Choroid plexus epithelial cell (primary cell): ENCODE measurements at regions not wholly inside any gene's neighbourhood (a gene's known extent, or its start where the extent isn't known, plus 50 kb on each side); places are given as distances from the start of the nearest gene placed in this dataset.
"Not testable (repeated sequence)": the region's sequence is repeated elsewhere in the genome, so short reads cannot be mapped to it uniquely, and the experiment has no call there.

ENCODE experiments used
- DNase-seq: peaks from one replicate; pipeline ENCODE4 v3.0.0-alpha.2; 2010; ENCODE audit warnings: low read depth
- H3K4me3 ChIP-seq: 2 replicates; pipeline ENCODE4 v1.5.1; 2011; ENCODE audit warnings: low read depth, mild to moderate bottlenecking, control low read depth, low read length, moderate library complexity
- CTCF ChIP-seq: conservative IDR thresholded peaks from 2 replicates; pipeline ENCODE4 v1.5.1; 2011; ENCODE audit warnings: low read depth, mild to moderate bottlenecking, control low read depth, inconsistent platforms, low read length, moderate library complexity

- peak overlapping the region; percentile 73 for H3K4me3 ChIP-seq
- not testable (repeated sequence) for DNase-seq
Measured at GRCh38 chr17:30709561-30710275, 114.8 kb downstream of the CRLF3 start.

DNA sequence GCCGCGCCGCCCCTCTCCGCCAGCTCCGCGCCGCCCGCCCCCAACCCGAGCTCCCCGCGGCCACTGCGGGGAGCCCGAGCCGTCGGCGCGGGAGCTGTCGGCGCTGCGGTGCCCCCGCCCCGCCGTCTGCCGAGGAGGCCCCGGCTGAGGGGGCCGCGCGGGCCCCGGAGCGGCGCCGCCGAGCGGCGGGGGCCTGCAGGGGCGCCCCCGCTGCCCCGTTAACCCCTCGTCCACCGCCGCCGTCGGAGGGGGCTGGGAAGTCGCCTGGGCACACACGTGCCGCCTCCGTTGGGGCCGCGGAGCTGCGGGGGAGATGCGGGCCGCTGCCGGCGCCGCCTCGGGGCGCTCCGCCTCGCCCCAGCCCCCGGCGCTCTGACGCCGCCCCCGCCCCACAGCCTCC is 115.4 kb downstream of the CRLF3 start:
- peak overlapping the region; percentile 73 for H3K4me3 ChIP-seq
- not testable (repeated sequence) for DNase-seq

- DNase-seq, result peak; percentile 96
- H3K4me3 ChIP-seq, result peak overlapping the region; percentile 73
Measured at GRCh38 chr17:30708241-30709078, 116.0 kb downstream of the CRLF3 start.

- peak overlapping the region; percentile 73 for H3K4me3 ChIP-seq
- DNase-seq, result peak; percentile 68
Measured at GRCh38 chr17:30707724-30708240, 116.7 kb downstream of the CRLF3 start.

- not testable (repeated sequence) for DNase-seq, H3K4me3 ChIP-seq
Measured at GRCh38 chr17:30706461-30707335, 117.8 kb downstream of the CRLF3 start.

GRCh38 chr17:30706004-30706403 is 118.5 kb downstream of the CRLF3 start:
- DNase-seq, result not testable (repeated sequence)
- H3K4me3 ChIP-seq, result peak overlapping the region; percentile 7

GRCh38 chr17:30701498-30701989 is 122.9 kb downstream of the CRLF3 start:
- TF ChIP-seq CTCF, result no peak
- no peak overlapping the region for H3K4me3 ChIP-seq
- DNase-seq, result no peak

GRCh38 chr17:30700833-30701232 is 123.7 kb downstream of the CRLF3 start:
- DNase-seq, H3K4me3 ChIP-seq: not testable (repeated sequence)

- TF ChIP-seq CTCF, result peak; percentile 72
- peak overlapping the region; percentile 37 for H3K4me3 ChIP-seq
- DNase-seq, result peak; percentile 61
Measured at GRCh38 chr17:30697619-30698460, 126.7 kb downstream of the CRLF3 start.

- no peak for DNase-seq
- no peak overlapping the region for H3K4me3 ChIP-seq
- no peak for TF ChIP-seq CTCF
Measured at GRCh38 chr17:30696234-30696633, 128.3 kb downstream of the CRLF3 start.

DNA sequence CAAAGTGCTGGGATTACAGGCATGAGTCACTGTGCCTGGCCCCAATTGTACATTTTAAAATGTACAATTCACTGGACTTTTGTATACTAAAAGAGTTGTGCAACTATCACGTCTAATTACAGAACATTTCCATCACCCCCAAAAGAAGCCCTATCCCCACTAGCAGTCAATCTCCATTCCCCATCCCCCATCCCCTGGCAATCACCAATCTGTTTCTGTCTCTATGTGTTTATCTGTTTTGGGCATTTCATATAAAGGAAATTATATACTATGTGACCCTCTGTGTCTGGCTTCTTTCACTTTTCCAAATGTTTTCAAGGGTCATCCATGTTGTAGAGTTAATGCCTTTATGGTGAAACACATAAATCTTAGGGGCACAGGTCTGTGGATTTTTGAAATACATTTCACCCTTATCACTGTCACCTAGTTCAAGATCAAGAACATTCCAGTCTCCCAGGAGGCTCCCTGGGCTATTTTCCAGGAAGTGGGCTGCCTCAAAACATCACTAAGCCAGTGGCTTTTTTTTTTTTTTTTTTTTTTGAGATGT is 129.2 kb downstream of the CRLF3 start:
- peak; percentile 64 for DNase-seq
- H3K4me3 ChIP-seq, result not testable (repeated sequence)
